Ovary (tissue), 7 donors: ENCODE measurements at regions not wholly inside any gene's neighbourhood (a gene's known extent, or its start where the extent isn't known, plus 50 kb on each side); places are given as distances from the start of the nearest gene placed in this dataset.

Source experiments
- DNase-seq, 5 donors: peaks; one replicate each; pipeline ENCODE4 v3.0.0-alpha.2; 2019 to 2020
- H3K27ac ChIP-seq, 2 donors: fragments of 200-600 bp; one replicate each; pipeline versions ENCODE4 v1.5.1 to v1.8.0; 2019 to 2022
- H3K27me3 ChIP-seq: fragments of 200-600 bp; one replicate; pipeline ENCODE4 v1.8.0; 2022
- H3K36me3 ChIP-seq: fragments of 200-600 bp; sonication (generic); one replicate; pipeline ENCODE4 v1.5.1; 2019
- H3K4me1 ChIP-seq: one replicate; pipeline ENCODE4 v1.8.1; 2013; ENCODE audit warnings: mild to moderate bottlenecking, moderate library complexity; ENCODE audit not compliant: insufficient read depth
- H3K4me3 ChIP-seq: fragments of 200-600 bp; sonication (generic); one replicate; pipeline ENCODE4 v1.5.1; 2017
- H3K9me3 ChIP-seq, 2 donors: fragments of 200-600 bp in 1 of 2; sonication (generic) in 1 of 2; one replicate each; pipeline versions ENCODE4 v1.5.1 to v1.8.1; 2013 to 2019; ENCODE audit warnings: mild to moderate bottlenecking in 1 of 2, moderate library complexity in 1 of 2
- EP300 ChIP-seq: sonication (generic); formaldehyde crosslinking; IDR thresholded peaks from one replicate; pipeline ENCODE4 v1.6.1; 2017; ENCODE audit warnings: antibody characterized with exemption
- POLR2A ChIP-seq: fragments of 450-650 bp; IDR thresholded peaks from one replicate; pipeline ENCODE4 v1.6.1; 2017; ENCODE audit warnings: antibody characterized with exemption, mild to moderate bottlenecking, moderate library complexity
- WGBS, 3 donors: extraction: QIAGEN DNeasy Blood & Tissue Kit in 1 of 3; methylation state at CpG; one replicate each; pipeline versions ENCODE4 v1.1.5 to v1.1.7; 2013 to 2017; 5-methylcytosine and 5-hydroxymethylcytosine counted together
- intact Hi-C, 4 donors: fragments of 100-400 bp; cut with DNase I; formaldehyde crosslinking; loops; one replicate each; pipeline versions ENCODE4 v1.11.0 to v1.15.1; 2022 to 2023
- TF ChIP-seq, protein P1 (sequence below), 3 donors: fragments of 450-650 bp in 2 of 3; fragments of 200-600 bp in 1 of 3; IDR thresholded peaks; one replicate each; pipeline versions ENCODE4 v1.5.1 to v1.8.0; 2016 to 2022; ENCODE audit warnings: antibody characterized with exemption in 3 of 3, mild to moderate bottlenecking in 1 of 3
- donor health status: DM: no; HTN: no; CAD: no; lungs with moderate emphysema.
- donor health status: DM: no; HTN: no; CAD: no.
- donor health status: Bipolar disorder and iron deficiency.
- donor health status: DM: no; HTN: no; CAD: no.
- donor health status: DM: yes; HTN: yes; CAD: no.

DNA sequence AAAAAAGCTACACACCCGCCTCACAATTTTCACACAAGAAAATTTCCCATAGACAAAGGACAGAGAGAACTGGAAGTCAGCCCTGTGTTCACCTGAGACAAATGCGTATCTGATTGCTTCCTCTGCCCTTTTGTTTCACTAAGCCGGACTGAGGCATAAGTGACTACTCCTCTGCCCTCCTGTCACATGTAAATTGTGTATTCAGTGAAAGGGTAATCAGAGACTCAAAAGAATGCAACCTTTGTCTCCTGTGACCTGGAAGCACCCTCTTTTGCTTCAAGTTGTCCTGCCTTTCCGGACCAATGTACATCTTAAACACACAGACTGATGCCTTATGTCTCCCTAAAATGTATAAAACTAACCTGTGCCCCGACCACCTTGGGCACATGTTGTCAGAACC, 483.8 kb upstream of the EYS start:
- no peak for DNase-seq
- Histone ChIP-seq H3K27ac (no peak overlapping the region), H3K4me3 (no peak overlapping the region), H3K4me1 (no peaks in the 10 kb centered on the region), H3K9me3 (no peaks in the 10 kb centered on the region), H3K36me3 (no peaks in the 10 kb centered on the region), H3K27me3 (no peaks in the 10 kb centered on the region)
- intact Hi-C loops = no loop called here
- 83 to 91% (median 84%) methylated on average over 5 of the region's 5 CpGs for WGBS, 3 donors
- TF ChIP-seq EP300 (no peak), POLR2A (no peak)
- TF ChIP-seq, protein P1, sequence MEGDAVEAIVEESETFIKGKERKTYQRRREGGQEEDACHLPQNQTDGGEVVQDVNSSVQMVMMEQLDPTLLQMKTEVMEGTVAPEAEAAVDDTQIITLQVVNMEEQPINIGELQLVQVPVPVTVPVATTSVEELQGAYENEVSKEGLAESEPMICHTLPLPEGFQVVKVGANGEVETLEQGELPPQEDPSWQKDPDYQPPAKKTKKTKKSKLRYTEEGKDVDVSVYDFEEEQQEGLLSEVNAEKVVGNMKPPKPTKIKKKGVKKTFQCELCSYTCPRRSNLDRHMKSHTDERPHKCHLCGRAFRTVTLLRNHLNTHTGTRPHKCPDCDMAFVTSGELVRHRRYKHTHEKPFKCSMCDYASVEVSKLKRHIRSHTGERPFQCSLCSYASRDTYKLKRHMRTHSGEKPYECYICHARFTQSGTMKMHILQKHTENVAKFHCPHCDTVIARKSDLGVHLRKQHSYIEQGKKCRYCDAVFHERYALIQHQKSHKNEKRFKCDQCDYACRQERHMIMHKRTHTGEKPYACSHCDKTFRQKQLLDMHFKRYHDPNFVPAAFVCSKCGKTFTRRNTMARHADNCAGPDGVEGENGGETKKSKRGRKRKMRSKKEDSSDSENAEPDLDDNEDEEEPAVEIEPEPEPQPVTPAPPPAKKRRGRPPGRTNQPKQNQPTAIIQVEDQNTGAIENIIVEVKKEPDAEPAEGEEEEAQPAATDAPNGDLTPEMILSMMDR (IDR thresholded peaks at IDR 0.05) = no peak

DNA sequence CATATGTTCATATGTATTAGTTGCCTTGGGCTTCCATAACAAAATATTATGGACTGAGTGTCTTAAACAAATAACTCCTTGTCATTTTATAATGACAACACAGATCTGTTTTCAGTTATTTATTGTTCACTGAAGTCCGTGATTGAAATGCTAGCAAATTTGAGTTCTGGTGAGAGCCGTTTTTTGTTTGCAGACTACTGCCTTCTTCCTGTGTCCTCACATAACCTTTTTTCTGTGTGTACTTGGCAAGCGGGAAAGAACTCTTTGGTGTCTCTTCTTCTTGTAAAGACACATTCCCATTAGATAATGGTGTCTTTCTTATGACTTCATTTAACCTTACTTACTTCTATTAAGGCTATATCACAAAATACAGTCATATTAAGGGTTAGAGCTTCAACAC, 482.9 kb upstream of the EYS start:
- Histone ChIP-seq H3K9me3 (no peaks in the 10 kb centered on the region), H3K4me1 (no peaks in the 10 kb centered on the region), H3K27me3 (no peaks in the 10 kb centered on the region), H3K36me3 (no peaks in the 10 kb centered on the region), H3K4me3 (no peak overlapping the region), H3K27ac (no peak overlapping the region)
- intact Hi-C loops = no loop called here
- 68 to 75% (median 75%) methylated on average over 3 of the region's 3 CpGs for WGBS, 3 donors
- DNase-seq = no peak
- no peak for TF ChIP-seq POLR2A
- TF ChIP-seq EP300 = no peak
- TF ChIP-seq, protein P1 (IDR thresholded peaks at IDR 0.05) = no peak

DNA sequence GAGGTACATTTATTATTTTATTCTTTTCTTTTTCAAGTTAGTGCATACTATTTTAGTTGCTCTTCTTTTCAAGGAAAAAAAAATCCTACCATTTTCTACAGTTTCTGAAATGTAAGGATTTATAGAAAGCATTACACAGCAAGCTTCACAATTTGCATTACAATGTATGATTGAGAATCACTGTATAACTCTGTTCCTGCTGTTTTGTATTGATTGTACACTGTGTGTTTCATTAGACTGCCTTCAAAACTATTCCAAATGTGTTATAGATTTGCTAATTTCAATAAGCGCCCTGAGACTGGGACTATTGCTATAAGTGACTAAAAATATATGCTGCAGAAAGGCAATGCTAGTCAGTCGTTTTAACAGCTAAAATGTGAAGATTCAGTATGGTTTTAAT, 479.7 kb upstream of the EYS start:
- no peaks in the 10 kb centered on the region for H3K36me3 ChIP-seq
- H3K27ac ChIP-seq = no peak overlapping the region
- TF ChIP-seq, protein P1 (IDR thresholded peaks at IDR 0.05) = no peak
- no peak for TF ChIP-seq POLR2A
- H3K4me3 ChIP-seq = no peak overlapping the region
- 77 to 80% (median 79%) methylated on average over 2 of the region's 2 CpGs for WGBS, 3 donors
- no peaks in the 10 kb centered on the region for H3K27me3 ChIP-seq
- H3K9me3 ChIP-seq = no peaks in the 10 kb centered on the region
- no peaks in the 10 kb centered on the region for H3K4me1 ChIP-seq
- DNase-seq = no peak
- intact Hi-C loops = no loop called here

DNA sequence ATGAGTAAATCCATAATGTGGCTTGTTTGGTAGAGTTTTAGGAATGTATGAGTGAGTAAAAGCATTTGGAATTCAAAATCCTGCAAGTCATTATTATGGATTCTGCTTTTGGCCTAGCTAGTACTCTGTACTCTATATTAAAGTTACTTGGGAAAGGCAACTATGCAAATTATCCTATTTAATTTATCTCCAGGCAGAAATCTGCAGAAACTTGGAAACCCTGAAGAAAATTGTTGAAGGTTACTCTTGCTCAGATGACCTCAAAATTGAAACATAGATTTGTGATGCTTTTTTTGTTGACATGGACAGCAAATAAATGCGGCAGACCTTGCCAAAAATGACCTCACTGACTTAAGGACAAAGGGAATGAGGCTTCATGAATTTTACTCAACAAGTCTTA, 477.1 kb upstream of the EYS start:
- Histone ChIP-seq H3K27ac (no peak overlapping the region), H3K36me3 (no peaks in the 10 kb centered on the region), H3K4me3 (no peak overlapping the region), H3K4me1 (no peaks in the 10 kb centered on the region), H3K9me3 (no peaks in the 10 kb centered on the region), H3K27me3 (no peaks in the 10 kb centered on the region)
- 33 to 38% (median 36%) methylated on average over 1 of the region's 1 CpG for WGBS, 3 donors
- TF ChIP-seq, protein P1 (IDR thresholded peaks at IDR 0.05) = no peak
- TF ChIP-seq EP300 (no peak), POLR2A (no peak)
- intact Hi-C loops = no loop called here
- no peak for DNase-seq

DNA sequence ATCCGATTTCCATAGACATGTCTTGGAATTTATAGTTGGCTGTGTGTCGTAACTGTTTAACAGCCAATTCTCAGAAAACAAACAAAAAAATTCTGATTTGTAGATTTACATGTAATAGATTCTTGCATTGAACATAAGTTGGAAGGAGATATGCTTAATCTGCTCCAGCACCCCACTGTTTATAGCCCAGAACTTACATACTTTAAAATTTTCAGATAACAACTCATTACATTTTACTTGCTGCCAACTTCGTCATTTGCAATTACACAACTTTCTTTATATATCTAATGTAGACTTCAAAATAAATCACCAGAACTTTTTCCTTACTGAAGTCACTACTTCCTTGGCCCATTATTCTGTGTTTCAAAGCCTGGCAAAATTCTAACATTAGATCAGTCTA, 472.3 kb upstream of the EYS start:
- TF ChIP-seq EP300 = no peak
- no peak for TF ChIP-seq POLR2A
- TF ChIP-seq, protein P1 (IDR thresholded peaks at IDR 0.05) = no peak
- no peak overlapping the region for H3K4me3 ChIP-seq
- 48 to 59% (median 57%) methylated on average over 3 of the region's 3 CpGs for WGBS, 3 donors
- no peaks in the 10 kb centered on the region for H3K4me1 ChIP-seq
- no peaks in the 10 kb centered on the region for H3K9me3 ChIP-seq
- DNase-seq = no peak
- no peaks in the 10 kb centered on the region for H3K36me3 ChIP-seq
- H3K27ac ChIP-seq = no peak overlapping the region
- no peaks in the 10 kb centered on the region for H3K27me3 ChIP-seq
- intact Hi-C loops = no loop called here
